Spleen (tissue), 11 donors: ENCODE measurements at regions not wholly inside any gene's neighbourhood (a gene's known extent, or its start where the extent isn't known, plus 50 kb on each side); places are given as distances from the start of the nearest gene placed in this dataset.
A peak's percentile ranks its signal among the peaks of the same experiment; 100 is the strongest.
"Not testable (repeated sequence)": the region's sequence is repeated elsewhere in the genome, so short reads cannot be mapped to it uniquely, and the experiment has no call there.

ENCODE experiments used
- DNase-seq: peaks from one replicate; pipeline ENCODE4 v3.0.0-alpha.2; 2020
- H3K27ac ChIP-seq, 8 donors: fragments of 200-600 bp; sonication (generic) in 7 of 8; 1 replicate in 4 of 8; 2 replicates in 4 of 8; pipeline versions ENCODE4 v1.5.0 to v1.8.0; 2016 to 2021; ENCODE audit warnings: inconsistent platforms in 4 of 8, mild to moderate bottlenecking in 4 of 8, moderate library complexity in 1 of 8
- H3K27me3 ChIP-seq, 7 donors: fragments of 200-600 bp; sonication (generic) in 6 of 7; replicated peaks in 1 of 7; 1 replicate in 4 of 7; 2 replicates in 3 of 7; pipeline versions ENCODE4 v1.5.0 to v1.8.0; 2016 to 2021; ENCODE audit warnings: inconsistent platforms in 3 of 7, mild to moderate bottlenecking in 1 of 7
- H3K36me3 ChIP-seq, 6 donors: fragments of 200-600 bp; sonication (generic) in 5 of 6; 1 replicate in 4 of 6; 2 replicates in 2 of 6; pipeline versions ENCODE4 v1.5.0 to v1.8.0; 2016 to 2021; ENCODE audit warnings: inconsistent platforms in 2 of 6
- H3K4me1 ChIP-seq, 6 donors: fragments of 200-600 bp; sonication (generic) in 5 of 6; 1 replicate in 3 of 6; 2 replicates in 3 of 6; pipeline versions ENCODE4 v1.5.0 to v1.8.0; 2016 to 2021; ENCODE audit warnings: inconsistent platforms in 3 of 6
- H3K4me3 ChIP-seq, 8 donors: fragments of 200-600 bp; sonication (generic) in 7 of 8; 1 replicate in 4 of 8; 2 replicates in 4 of 8; pipeline versions ENCODE4 v1.5.0 to v1.8.0; 2016 to 2021; ENCODE audit warnings: inconsistent platforms in 4 of 8, mild to moderate bottlenecking in 4 of 8, moderate library complexity in 2 of 8
- H3K9me3 ChIP-seq, 8 donors: fragments of 200-600 bp; sonication (generic) in 7 of 8; 1 replicate in 4 of 8; 2 replicates in 4 of 8; pipeline versions ENCODE4 v1.5.0 to v1.8.0; 2016 to 2021; ENCODE audit warnings: inconsistent platforms in 4 of 8
- CTCF ChIP-seq, 11 experiments: fragments of 200-600 bp in 7 of 11; fragments of 450-650 bp in 4 of 11; sonication (generic) in 4 of 11; IDR thresholded peaks in 8 of 11; conservative IDR thresholded peaks in 3 of 11; 1 replicate in 7 of 11; 2 replicates in 4 of 11; pipeline versions ENCODE4 v1.4.0 to v1.8.0; 2016 to 2021; ENCODE audit warnings: antibody characterized with exemption in 11 of 11, inconsistent platforms in 4 of 11, mild to moderate bottlenecking in 1 of 11
- POLR2A ChIP-seq, 3 donors: fragments of 450-650 bp; IDR thresholded peaks; one replicate each; pipeline ENCODE4 v1.5.1; 2017; ENCODE audit warnings: antibody characterized with exemption in 3 of 3, mild to moderate bottlenecking in 1 of 3
- POLR2AphosphoS5 ChIP-seq, 3 donors: sonication (generic); formaldehyde crosslinking; IDR thresholded peaks; one replicate each; pipeline ENCODE4 v1.5.1; 2017; ENCODE audit warnings: antibody characterized with exemption in 3 of 3
- WGBS, 5 donors: extraction: QIAGEN DNeasy Blood & Tissue Kit in 3 of 5; methylation state at CpG; one replicate each; pipeline versions ENCODE4 v1.1.5 to v1.1.7; 2013 to 2018; 5-methylcytosine and 5-hydroxymethylcytosine counted together
- intact Hi-C: fragments of 100-400 bp; cut with DNase I; formaldehyde crosslinking; loops from one replicate; pipeline ENCODE4 v1.15.0; 2023; ENCODE audit warnings: low total_unique reads
- donor health status: healthy with polysubstance abuse.
- donor health status: DM: no; HTN: no; CAD: no; lungs with moderate emphysema.
- donor health status: DM: no; HTN: no; CAD: no.
- donor health status: Bipolar disorder and iron deficiency.
- donor health status: healthy.
- donor health status: DM: no; HTN: no; CAD: no.
- donor health status: DM: yes; HTN: yes; CAD: no.

- H3K27me3 ChIP-seq, intact Hi-C loops, H3K36me3 ChIP-seq, H3K4me1 ChIP-seq, H3K27ac ChIP-seq, H3K9me3 ChIP-seq: not testable (repeated sequence)
- WGBS, 5 donors, result 3 to 17% (median 12%) methylated on average over 13 to 16 of the region's 31 CpGs; no CpG with 5 or more reads in 1 of the 5 donors
- peak; percentile 78 for DNase-seq
- peak in 2 of 11 experiments; percentile 17 to 38 for TF ChIP-seq CTCF (IDR thresholded peaks at IDR 0.05 in 8 of 11, conservative IDR thresholded peaks at IDR 0.05 in 3 of 11)
- H3K4me3 ChIP-seq, result peak overlapping the region in 2 of 8 donors; percentile 33 to 60
These were observed 435.9 kb downstream of the SPATA31A1 start for GRCh38 chr9:39791356-39791755.

GRCh38 chr9:39797935-39798334, 442.5 kb downstream of the SPATA31A1 start:
- intact Hi-C loops, H3K27me3 ChIP-seq, H3K9me3 ChIP-seq, H3K36me3 ChIP-seq, H3K27ac ChIP-seq, H3K4me3 ChIP-seq, H3K4me1 ChIP-seq: not testable (repeated sequence)
- peak; percentile 39 for DNase-seq
- 80 to 95% (median 94%) methylated on average over 2 of the region's 8 CpGs; no CpG with 5 or more reads in 2 of the 5 donors for WGBS, 5 donors

GRCh38 chr9:39799252-39799651, 443.8 kb downstream of the SPATA31A1 start:
- H3K27me3 ChIP-seq, intact Hi-C loops, H3K9me3 ChIP-seq, H3K36me3 ChIP-seq, H3K27ac ChIP-seq, H3K4me1 ChIP-seq, H3K4me3 ChIP-seq: not testable (repeated sequence)
- DNase-seq, result peak; percentile 41
- whole genome bisulfite sequencing, 5 donors, result 87 to 100% (median 98%) methylated on average over 2 to 8 of the region's 11 CpGs

GRCh38 chr9:39802561-39802960, 447.1 kb downstream of the SPATA31A1 start:
- H3K9me3 ChIP-seq, H3K27me3 ChIP-seq, intact Hi-C loops, H3K27ac ChIP-seq, H3K4me3 ChIP-seq, H3K36me3 ChIP-seq, H3K4me1 ChIP-seq: not testable (repeated sequence)
- DNase-seq, result peak; percentile 37
- WGBS, 5 donors, result no CpG with 5 or more reads among the region's 2 CpGs

- intact Hi-C loops, H3K36me3 ChIP-seq, H3K27me3 ChIP-seq, H3K9me3 ChIP-seq: not testable (repeated sequence)
- Histone ChIP-seq H3K4me3 (peak overlapping the region; percentile 47 to 74 (median 60)), H3K4me1 (peaks cover 0 to 11% (median 0%) of the 10 kb centered on the region in 6 donors), H3K27ac (peak overlapping the region; percentile 53 to 89 (median 85))
- TF ChIP-seq POLR2AphosphoS5 (IDR thresholded peaks at IDR 0.05), result peak; percentile 15 to 69 (median 49)
- TF ChIP-seq POLR2A (IDR thresholded peaks at IDR 0.05), result peak in 1 of 3 donors; percentile 50
- peak; percentile 91 for DNase-seq
- WGBS, 5 donors, result 0 to 17% (median 2%) methylated on average over 3 to 36 of the region's 43 CpGs
These were observed 454.1 kb downstream of the SPATA31A1 start for GRCh38 chr9:39809401-39810226.

GRCh38 chr9:39810401-39810800, 454.9 kb downstream of the SPATA31A1 start:
- DNase-seq, result peak; percentile 63
- intact Hi-C loops, result not testable (repeated sequence)

GRCh38 chr9:39811615-39812014, 456.1 kb downstream of the SPATA31A1 start:
- WGBS, 5 donors, result 89 to 96% (median 94%) methylated on average over 3 of the region's 3 CpGs
- H3K4me3 ChIP-seq, H3K27ac ChIP-seq, H3K36me3 ChIP-seq, H3K27me3 ChIP-seq, H3K9me3 ChIP-seq, intact Hi-C loops, DNase-seq: not testable (repeated sequence)
- H3K4me1 ChIP-seq, result peaks cover 0 to 11% (median 0%) of the 10 kb centered on the region in 6 donors

More at GRCh38 chr9:39810401-39810800, 454.9 kb downstream of the SPATA31A1 start:
- not testable (repeated sequence) for H3K36me3 ChIP-seq, H3K9me3 ChIP-seq, H3K4me3 ChIP-seq, H3K27me3 ChIP-seq, H3K27ac ChIP-seq
- H3K4me1 ChIP-seq, result peaks cover 0 to 11% (median 0%) of the 10 kb centered on the region in 6 donors
- WGBS, 5 donors, result 91 to 98% (median 93%) methylated on average over 2 of the region's 3 CpGs; no CpG with 5 or more reads in 2 of the 5 donors

- H3K36me3 ChIP-seq, H3K9me3 ChIP-seq, H3K27me3 ChIP-seq, H3K4me3 ChIP-seq, H3K4me1 ChIP-seq, intact Hi-C loops, DNase-seq, H3K27ac ChIP-seq: not testable (repeated sequence)
- WGBS, 5 donors, result 26 to 70% (median 60%) methylated on average over 2 to 4 of the region's 4 CpGs; no CpG with 5 or more reads in 1 of the 5 donors
These were observed 473.0 kb downstream of the SPATA31A1 start for GRCh38 chr9:39828457-39828856.
